ENCODE measurements at regions not wholly inside any gene's neighbourhood (a gene's known extent, or its start where the extent isn't known, plus 50 kb on each side); places are given as distances from the start of the nearest gene placed in this dataset.

DNA sequence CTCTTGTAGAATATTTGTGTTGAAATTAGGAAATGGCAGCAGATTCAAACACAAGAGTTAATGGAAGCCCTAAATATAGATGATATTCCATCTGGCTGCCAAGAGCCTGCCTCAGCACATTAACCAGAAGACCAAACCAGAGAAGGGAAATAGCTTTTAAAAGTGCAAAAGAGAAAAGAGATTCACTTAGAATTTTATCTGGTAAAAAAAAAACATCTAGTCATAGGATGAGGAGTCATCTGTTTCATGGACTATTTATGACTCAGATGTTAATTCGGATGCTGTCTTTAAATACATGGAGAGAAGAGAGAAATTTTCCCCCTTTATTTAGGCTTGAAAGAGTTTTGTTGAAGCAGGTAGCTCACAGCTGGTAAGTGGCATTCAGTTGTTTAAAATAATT lies 201.6 kb upstream of the NUDT4 start:
- TF ChIP-seq, protein P1, sequence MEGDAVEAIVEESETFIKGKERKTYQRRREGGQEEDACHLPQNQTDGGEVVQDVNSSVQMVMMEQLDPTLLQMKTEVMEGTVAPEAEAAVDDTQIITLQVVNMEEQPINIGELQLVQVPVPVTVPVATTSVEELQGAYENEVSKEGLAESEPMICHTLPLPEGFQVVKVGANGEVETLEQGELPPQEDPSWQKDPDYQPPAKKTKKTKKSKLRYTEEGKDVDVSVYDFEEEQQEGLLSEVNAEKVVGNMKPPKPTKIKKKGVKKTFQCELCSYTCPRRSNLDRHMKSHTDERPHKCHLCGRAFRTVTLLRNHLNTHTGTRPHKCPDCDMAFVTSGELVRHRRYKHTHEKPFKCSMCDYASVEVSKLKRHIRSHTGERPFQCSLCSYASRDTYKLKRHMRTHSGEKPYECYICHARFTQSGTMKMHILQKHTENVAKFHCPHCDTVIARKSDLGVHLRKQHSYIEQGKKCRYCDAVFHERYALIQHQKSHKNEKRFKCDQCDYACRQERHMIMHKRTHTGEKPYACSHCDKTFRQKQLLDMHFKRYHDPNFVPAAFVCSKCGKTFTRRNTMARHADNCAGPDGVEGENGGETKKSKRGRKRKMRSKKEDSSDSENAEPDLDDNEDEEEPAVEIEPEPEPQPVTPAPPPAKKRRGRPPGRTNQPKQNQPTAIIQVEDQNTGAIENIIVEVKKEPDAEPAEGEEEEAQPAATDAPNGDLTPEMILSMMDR (IDR thresholded peaks at IDR 0.05): no peak
- ATAC-seq: peak; percentile 39
- H3K9me3 ChIP-seq: no peaks in the 10 kb centered on the region
- H3K36me3 ChIP-seq: no peaks in the 10 kb centered on the region
- DNase-seq: no peak
- H3K4me1 ChIP-seq: peaks cover 4 to 5% of the 10 kb centered on the region in 2 donors
- no peak overlapping the region for H3K4me3 ChIP-seq
- peak overlapping the region in 1 of 2 donors; percentile 46 for H3K27ac ChIP-seq
- intact Hi-C loops (cut with DNase I): no loop called here
- no peaks in the 10 kb centered on the region for H3K27me3 ChIP-seq

DNA sequence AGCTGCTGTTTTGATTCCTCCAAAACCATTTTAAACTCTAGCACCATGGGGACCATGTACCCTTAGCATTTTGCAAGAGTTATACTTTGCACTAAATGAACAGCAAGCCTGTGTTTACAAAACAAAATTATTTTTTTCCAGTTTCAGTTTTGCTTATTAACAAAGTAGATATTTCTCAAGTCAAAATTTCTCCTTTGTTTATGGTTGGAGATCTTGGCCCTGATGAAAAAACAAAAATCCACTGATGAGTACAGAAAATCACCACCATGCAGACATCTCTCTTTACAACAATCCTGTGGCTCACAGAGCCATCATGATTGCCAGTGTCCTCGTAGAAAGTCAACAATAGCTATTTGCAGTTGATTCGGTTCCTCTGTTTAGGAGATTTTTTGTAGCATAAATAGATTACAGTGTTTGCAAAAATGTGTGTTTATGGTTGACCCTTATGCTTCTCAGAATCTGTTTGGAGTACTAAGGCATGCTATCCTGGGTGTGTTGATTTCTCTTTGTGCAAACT lies 201.1 kb upstream of the NUDT4 start:
- Histone ChIP-seq H3K4me3 (no peak overlapping the region), H3K27ac (no peak overlapping the region), H3K4me1 (peaks cover 4 to 5% of the 10 kb centered on the region in 2 donors), H3K27me3 (no peaks in the 10 kb centered on the region), H3K9me3 (no peaks in the 10 kb centered on the region), H3K36me3 (no peaks in the 10 kb centered on the region)
- DNase-seq: no peak
- ATAC-seq: no peak
- intact Hi-C loops (cut with DNase I): no loop called here
- TF ChIP-seq, protein P1 (IDR thresholded peaks at IDR 0.05): no peak

DNA sequence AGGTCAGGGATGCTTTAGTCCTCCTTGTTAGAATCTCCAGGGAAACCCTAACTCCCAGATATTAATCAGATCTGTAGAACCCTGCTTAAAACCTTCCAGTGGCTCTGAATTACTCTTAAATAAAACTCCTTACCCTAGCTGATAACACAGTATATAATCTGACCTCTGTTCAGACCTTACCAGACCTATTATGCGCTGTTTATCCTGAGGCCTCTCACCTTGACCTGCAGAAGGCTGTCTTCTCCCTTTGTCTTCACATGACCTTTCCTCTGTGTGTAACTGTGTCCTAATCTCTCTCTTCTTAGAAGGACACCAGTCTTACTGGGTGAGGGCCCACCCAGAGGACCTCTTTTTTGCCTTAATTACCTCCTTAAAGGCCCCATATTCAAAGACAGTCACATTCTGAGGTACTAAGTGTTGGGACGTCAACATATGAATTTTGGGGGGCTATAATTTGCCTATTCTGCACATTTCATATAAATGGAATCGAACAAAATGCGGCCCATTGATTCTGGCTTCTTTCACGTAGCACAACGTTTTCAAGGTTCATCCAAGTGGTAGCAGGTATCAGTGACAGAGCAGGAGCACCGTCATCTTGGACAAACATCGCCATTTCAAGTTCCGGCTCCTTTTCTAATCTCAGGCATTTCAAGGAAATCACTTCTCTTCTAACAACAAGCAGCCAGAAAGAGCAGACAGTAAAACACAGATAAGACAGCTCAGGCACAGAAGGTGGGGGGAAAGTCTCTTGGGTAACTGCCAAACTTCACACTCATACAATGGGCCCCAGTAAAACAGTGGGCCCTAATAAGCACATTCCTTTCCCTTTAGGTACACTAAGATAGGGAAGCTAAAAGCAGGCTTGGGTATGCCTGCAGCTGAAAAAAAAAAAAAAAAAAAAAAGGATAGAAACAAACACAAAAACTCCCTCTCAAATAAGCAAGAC lies 200.2 kb upstream of the NUDT4 start:
- DNase-seq: no peak
- TF ChIP-seq, protein P1 (IDR thresholded peaks at IDR 0.05): no peak
- Histone ChIP-seq H3K27me3 (no peaks in the 10 kb centered on the region), H3K9me3 (no peaks in the 10 kb centered on the region), H3K4me3 (no peak overlapping the region), H3K36me3 (no peaks in the 10 kb centered on the region), H3K27ac (no peak overlapping the region), H3K4me1 (peaks cover 4 to 5% of the 10 kb centered on the region in 2 donors)
- no peak for ATAC-seq
- intact Hi-C loops (cut with DNase I): no loop called here

DNA sequence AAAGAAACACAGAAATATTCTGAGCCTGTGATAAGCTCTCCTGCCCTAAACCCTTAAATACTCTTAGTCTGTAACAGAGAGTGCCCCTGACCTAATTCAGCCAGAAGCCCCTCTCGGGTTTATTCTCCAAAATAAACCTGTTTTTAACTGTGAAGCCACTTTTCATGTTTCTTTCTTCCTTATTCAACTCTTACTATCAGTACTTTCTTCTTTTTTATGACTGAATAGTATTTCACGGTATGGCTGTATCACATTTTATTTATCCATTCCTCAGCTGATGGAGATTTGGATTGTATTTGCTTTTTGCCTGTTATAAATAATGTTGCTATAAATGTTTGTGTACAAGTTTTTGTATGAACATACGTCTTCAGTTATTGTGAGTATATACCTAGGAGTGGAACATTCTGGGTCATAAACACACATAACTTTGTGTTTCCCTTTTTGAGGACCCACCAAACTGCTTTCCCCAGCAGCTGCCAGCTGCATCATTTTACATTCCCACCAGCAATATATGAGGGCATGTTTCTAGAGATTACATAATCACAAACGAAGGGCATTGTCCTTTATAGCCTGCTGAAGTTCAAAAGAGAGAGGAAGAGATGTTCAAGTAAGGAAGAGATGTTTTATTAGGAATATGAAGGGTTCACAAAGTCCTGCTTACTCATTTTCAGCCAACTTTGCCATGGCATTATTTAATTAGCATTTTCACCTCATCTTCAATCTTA lies 199.4 kb upstream of the NUDT4 start:
- intact Hi-C loops (cut with DNase I): no loop called here

More for the DNA sequence above, 199.4 kb upstream of the NUDT4 start:
- H3K27ac ChIP-seq: no peak overlapping the region
- H3K4me1 ChIP-seq: peaks cover 4 to 5% of the 10 kb centered on the region in 2 donors
- no peak for DNase-seq
- H3K36me3 ChIP-seq: no peaks in the 10 kb centered on the region
- TF ChIP-seq, protein P1 (IDR thresholded peaks at IDR 0.05): no peak
- no peaks in the 10 kb centered on the region for H3K9me3 ChIP-seq
- H3K4me3 ChIP-seq: no peak overlapping the region
- no peaks in the 10 kb centered on the region for H3K27me3 ChIP-seq
- ATAC-seq: no peak

All from left lung (tissue), 4 donors.